ENCODE measurements at regions not wholly inside any gene's neighbourhood (a gene's known extent, or its start where the extent isn't known, plus 50 kb on each side); places are given as distances from the start of the nearest gene placed in this dataset.

DNA sequence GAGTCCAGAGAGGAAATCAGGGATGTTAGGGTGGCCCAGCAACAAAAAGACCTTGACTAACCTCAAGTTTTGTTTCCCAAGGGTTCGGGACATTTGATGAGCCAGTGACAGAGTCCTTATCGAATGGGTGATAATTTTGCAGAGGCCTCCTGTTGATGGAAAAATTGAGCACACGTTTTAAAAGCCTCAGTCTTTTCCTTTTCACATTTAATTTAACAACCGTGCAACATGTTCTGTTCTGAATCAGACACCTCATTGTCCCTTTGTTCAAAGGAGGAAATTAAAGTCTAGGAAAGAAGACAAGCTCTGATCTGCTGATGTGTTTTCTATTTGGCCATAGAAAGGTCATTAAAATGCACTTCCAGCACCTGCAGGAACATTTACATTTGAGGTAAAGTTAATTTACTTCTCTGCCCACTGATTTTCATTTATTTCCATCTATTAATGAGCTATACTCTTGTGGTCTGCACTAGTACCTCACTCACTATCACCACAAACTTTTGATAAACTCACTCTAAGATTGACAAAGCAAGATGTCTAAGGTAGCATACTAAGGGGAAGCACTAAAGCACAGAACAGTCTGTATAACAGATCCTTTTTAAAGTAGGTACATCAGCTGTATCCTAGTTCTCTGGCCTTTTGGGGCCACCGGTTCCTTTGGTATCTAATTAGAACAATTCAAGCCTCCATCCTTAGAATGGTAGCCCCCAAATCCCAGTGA is 147.0 kb downstream of the RPAP3 start:
- DNase-seq, result no peak
- peaks cover under 1% of the 10 kb centered on the region; the same call in 1 of the 2 replicates for H3K36me3 Mint-ChIP-seq (ENCODE audit: low read depth)
- TF ChIP-seq, protein P1, sequence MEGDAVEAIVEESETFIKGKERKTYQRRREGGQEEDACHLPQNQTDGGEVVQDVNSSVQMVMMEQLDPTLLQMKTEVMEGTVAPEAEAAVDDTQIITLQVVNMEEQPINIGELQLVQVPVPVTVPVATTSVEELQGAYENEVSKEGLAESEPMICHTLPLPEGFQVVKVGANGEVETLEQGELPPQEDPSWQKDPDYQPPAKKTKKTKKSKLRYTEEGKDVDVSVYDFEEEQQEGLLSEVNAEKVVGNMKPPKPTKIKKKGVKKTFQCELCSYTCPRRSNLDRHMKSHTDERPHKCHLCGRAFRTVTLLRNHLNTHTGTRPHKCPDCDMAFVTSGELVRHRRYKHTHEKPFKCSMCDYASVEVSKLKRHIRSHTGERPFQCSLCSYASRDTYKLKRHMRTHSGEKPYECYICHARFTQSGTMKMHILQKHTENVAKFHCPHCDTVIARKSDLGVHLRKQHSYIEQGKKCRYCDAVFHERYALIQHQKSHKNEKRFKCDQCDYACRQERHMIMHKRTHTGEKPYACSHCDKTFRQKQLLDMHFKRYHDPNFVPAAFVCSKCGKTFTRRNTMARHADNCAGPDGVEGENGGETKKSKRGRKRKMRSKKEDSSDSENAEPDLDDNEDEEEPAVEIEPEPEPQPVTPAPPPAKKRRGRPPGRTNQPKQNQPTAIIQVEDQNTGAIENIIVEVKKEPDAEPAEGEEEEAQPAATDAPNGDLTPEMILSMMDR (IDR thresholded peaks at IDR 0.05), result no peak
- H3K9me3 Mint-ChIP-seq, result peaks cover under 1% of the 10 kb centered on the region
- peaks cover 32% of the 10 kb centered on the region for H3K4me1 Mint-ChIP-seq (ENCODE audit: low read depth)
- H3K27ac Mint-ChIP-seq, result no peak overlapping the region
- H3K27me3 Mint-ChIP-seq (ENCODE audit: insufficient read depth), result peaks cover 8% of the 10 kb centered on the region
- H3K4me3 Mint-ChIP-seq, result no peak overlapping the region

DNA sequence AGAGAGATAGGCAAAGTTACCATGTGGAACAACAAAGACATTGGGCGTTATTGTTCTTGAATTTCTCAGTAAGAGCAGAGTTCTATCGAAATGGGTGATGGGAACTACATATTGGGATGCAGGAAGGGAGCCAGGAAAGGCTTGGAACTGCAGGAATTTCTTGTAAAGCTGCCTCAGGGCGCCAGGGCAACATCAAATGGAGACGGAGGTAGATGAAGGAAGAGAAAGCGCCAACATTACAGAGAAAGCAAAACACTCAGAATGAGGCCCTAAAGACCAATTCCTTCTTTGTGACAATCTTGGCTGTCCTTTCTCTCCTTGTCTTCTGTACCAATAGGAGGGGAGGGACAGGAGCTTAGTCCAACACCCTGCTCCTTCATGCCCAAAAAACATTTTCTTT is 148.4 kb downstream of the RPAP3 start:
- TF ChIP-seq, protein P1 (IDR thresholded peaks at IDR 0.05), result no peak
- Mint-ChIP-seq H3K27ac (no peak overlapping the region), H3K4me3 (no peak overlapping the region), H3K27me3 (ENCODE audit: insufficient read depth) (peaks cover 5% of the 10 kb centered on the region), H3K9me3 (peaks cover 11% of the 10 kb centered on the region), H3K36me3 (ENCODE audit: low read depth) (peaks cover 9% of the 10 kb centered on the region), H3K4me1 (ENCODE audit: low read depth) (peaks cover 29% of the 10 kb centered on the region)
- no peak for DNase-seq

DNA sequence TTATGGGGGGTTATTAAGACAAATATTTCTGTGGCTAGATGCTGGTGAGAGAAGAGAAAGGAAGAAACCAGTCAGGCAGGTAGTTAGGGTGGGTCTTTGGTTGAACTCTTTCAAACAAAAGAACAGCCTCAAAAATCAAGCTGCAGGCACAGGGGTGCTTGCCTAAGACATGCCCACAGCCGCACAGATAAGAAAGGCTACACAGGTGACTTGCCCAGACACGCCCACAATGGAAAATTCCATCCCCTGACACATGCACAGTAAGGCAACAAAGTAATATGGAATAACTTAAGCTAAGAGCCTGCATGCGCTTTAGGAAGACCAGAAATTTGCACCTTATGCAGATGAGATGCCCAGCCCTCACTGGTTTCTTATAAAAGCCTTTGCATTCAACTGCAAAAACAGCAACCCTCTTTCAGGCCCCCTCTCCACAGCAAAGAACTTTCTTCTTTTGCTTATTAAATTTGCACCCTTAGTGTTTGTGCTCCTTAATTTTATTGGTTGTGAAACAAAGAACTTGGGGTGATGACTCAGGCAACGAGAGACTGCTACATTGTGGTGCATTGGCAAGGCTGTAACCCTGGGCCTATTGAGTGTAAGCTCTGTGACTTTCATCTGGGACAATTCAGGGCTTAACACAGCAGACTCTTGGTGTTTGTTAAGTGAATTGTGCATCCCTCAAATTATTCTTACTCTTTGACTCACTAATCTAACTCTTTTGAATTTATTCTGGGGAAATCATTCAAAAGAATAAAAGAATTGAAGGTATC is 149.4 kb downstream of the RPAP3 start:
- Mint-ChIP-seq H3K36me3 (ENCODE audit: low read depth) (peaks cover 9% of the 10 kb centered on the region), H3K9me3 (peaks cover 11% of the 10 kb centered on the region), H3K27ac (no peak overlapping the region), H3K4me3 (no peak overlapping the region), H3K4me1 (ENCODE audit: low read depth) (peaks cover 24% of the 10 kb centered on the region), H3K27me3 (ENCODE audit: insufficient read depth) (peaks cover 5% of the 10 kb centered on the region)
- TF ChIP-seq, protein P1 (IDR thresholded peaks at IDR 0.05), result no peak
- DNase-seq, result no peak

DNA sequence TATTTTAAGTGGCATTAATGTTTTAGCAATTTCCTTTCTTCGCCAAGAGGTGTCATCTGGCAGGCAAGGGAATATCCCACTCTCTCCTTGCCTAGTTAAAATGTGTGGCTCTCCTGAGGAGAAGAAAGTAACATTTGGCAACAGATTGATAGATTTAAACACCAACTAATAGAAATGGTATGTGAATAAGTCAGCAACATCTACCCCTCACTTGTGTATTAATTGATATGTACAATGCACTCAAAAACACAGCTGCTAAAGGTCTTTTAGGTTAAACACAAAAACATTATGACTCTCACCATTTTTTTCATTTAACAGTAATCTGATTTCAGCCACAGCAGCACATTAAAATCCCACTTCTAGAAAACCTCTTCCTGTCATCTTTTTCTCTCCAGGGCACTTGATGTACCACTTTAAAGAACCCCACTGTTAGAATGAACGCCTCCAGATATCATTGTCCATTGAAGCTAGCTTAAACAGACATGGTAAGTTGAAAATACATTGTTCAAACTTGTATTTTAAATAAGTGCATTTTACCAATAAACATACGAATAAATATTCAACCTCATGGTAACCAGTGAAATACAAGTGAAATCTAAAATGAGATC is 151.7 kb downstream of the RPAP3 start:
- no peak overlapping the region for H3K4me3 Mint-ChIP-seq
- no peak overlapping the region for H3K27ac Mint-ChIP-seq
- H3K9me3 Mint-ChIP-seq, result peaks cover 11% of the 10 kb centered on the region
- H3K36me3 Mint-ChIP-seq (ENCODE audit: low read depth), result peaks cover 9% of the 10 kb centered on the region
- H3K27me3 Mint-ChIP-seq (ENCODE audit: insufficient read depth), result peaks cover 2% of the 10 kb centered on the region
- TF ChIP-seq, protein P1 (IDR thresholded peaks at IDR 0.05), result no peak
- DNase-seq, result no peak
- H3K4me1 Mint-ChIP-seq (ENCODE audit: low read depth), result peaks cover 32% of the 10 kb centered on the region

DNA sequence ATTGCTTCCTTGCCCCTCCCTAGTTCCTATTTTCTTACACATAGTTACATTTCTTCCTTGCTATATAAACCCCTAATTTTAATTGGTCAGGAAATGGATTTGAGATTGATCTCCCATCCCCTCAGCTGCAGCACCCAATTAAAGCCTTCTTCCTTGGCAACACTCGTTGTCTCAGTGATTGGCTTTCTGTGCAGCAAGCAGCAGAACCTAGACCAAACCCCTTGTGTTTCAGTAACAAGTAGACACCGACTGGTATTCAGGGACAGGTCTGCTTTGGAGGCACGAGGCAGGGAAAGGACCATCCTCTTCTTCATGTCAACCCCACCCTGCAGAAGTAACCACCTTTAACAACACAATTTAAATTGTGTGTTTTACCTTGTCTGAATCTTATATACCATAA is 152.6 kb downstream of the RPAP3 start:
- Mint-ChIP-seq H3K27ac (no peak overlapping the region), H3K36me3 (ENCODE audit: low read depth) (peaks cover 9% of the 10 kb centered on the region), H3K4me3 (no peak overlapping the region), H3K4me1 (ENCODE audit: low read depth) (peaks cover 34% of the 10 kb centered on the region), H3K27me3 (ENCODE audit: insufficient read depth) (peaks cover 2% of the 10 kb centered on the region), H3K9me3 (peaks cover 11% of the 10 kb centered on the region)
- DNase-seq, result no peak
- TF ChIP-seq, protein P1 (IDR thresholded peaks at IDR 0.05), result no peak
